ENCODE measurements at regions not wholly inside any gene's neighbourhood (a gene's known extent, or its start where the extent isn't known, plus 50 kb on each side); places are given as distances from the start of the nearest gene placed in this dataset.

GRCh38 chr20:39669659-39670058 lies 707.5 kb downstream of the DHX35 start:
- H3K27ac ChIP-seq = no peak overlapping the region
- no peak for TF ChIP-seq CTCF (IDR thresholded peaks at IDR 0.05)
- H3K4me3 ChIP-seq = no peak overlapping the region
- DNase-seq (ENCODE audit: low spot score) = no peak

GRCh38 chr20:39668038-39668437 lies 705.9 kb downstream of the DHX35 start:
- H3K4me3 ChIP-seq = no peak overlapping the region
- no peak for DNase-seq (ENCODE audit: low spot score)
- no peak overlapping the region for H3K27ac ChIP-seq
- TF ChIP-seq CTCF (IDR thresholded peaks at IDR 0.05) = no peak

DNA sequence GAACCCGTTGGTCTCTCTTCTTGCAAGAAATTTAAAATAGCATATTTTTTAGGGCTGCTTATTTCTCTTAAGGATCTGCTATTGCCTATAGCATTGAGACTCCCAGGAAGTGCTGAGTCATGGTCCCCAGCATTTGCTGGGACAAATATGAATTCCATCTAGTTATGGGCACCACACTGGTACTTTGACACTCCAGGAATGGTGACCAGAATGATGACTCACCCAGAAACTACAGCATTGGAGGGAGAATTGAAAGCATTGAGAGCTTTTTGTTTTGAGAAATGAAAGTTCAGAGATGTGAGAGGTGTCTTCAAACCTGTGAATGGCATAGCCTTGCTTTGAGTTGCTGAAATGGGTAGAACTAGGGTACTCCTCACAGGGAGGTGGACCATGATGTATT lies 699.7 kb downstream of the DHX35 start:
- no peak for TF ChIP-seq CTCF (IDR thresholded peaks at IDR 0.05)
- Histone ChIP-seq H3K27ac (no peak overlapping the region), H3K4me3 (no peak overlapping the region)
- DNase-seq (ENCODE audit: low spot score) = no peak

GRCh38 chr20:39660965-39661364 lies 698.8 kb downstream of the DHX35 start:
- Histone ChIP-seq H3K4me3 (no peak overlapping the region), H3K27ac (no peak overlapping the region)
- no peak for TF ChIP-seq CTCF (IDR thresholded peaks at IDR 0.05)
- no peak for DNase-seq (ENCODE audit: low spot score)

DNA sequence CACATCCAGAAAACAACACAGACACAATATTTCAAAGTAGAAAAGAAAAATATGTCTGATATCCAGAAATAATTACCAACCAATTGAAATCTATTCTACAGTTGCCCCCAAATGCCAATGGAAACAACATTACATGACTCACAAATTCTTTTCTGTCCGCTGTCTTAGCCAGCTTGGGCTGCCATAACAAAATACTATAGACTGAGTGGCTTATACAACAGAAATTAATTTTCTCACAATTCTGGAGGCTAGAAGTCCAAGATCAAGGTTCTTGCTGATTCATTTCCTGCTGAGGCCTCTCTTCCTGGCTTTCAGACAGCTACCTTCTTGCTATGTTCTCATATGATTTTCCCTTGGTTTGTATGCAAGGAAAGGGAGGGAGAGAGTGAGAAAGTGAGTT lies 698.1 kb downstream of the DHX35 start:
- H3K4me3 ChIP-seq = no peak overlapping the region
- DNase-seq (ENCODE audit: low spot score) = no peak
- no peak for TF ChIP-seq CTCF (IDR thresholded peaks at IDR 0.05)
- no peak overlapping the region for H3K27ac ChIP-seq

DNA sequence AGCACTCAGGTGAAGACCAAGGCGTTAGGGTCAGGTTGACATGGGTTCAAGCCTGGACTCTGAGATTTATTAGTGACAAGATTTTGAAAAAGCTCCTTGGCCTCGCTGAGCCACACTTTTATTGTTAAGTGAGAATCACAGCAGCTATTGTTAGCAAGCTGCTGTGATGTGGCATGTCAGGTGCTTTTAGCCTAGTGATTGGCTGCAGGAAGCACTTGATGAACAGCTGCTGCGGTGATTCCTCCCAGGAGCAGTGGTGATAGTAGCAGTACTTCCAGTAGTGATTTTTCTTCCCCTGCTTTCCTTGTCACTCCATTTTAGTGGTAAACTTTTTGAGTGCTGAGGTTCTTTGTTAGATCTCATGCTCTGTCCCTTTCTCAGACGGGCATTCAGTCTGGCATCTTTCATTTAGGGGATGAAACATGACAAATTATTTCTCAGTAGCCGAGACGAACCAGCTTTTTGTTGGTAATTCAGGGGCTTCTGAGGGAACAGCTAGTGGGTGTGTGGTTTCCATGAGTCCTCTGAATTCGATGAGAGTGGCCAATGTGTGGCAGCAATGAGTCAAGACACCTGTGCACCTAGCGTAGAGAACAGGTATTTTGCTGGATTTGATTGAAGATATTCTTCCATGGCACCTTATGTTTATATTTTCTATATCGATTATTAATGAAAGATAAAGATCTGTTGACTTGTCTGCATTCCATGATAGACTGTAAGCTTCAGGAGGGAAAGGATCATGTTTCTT lies 696.7 kb downstream of the DHX35 start:
- no peak for TF ChIP-seq CTCF (IDR thresholded peaks at IDR 0.05)
- H3K27ac ChIP-seq = no peak overlapping the region

GRCh38 chr20:39654171-39654570 lies 692.0 kb downstream of the DHX35 start:
- Histone ChIP-seq H3K4me3 (no peak overlapping the region), H3K27ac (no peak overlapping the region)
- no peak for DNase-seq (ENCODE audit: low spot score)
- TF ChIP-seq CTCF (IDR thresholded peaks at IDR 0.05) = no peak

More for the DNA sequence above, 696.7 kb downstream of the DHX35 start:
- H3K4me3 ChIP-seq = no peak overlapping the region
- DNase-seq (ENCODE audit: low spot score) = no peak

Data from coronary artery (tissue), 2 donors.